Suprapubic skin (tissue), 4 donors: ENCODE measurements at regions not wholly inside any gene's neighbourhood (a gene's known extent, or its start where the extent isn't known, plus 50 kb on each side); places are given as distances from the start of the nearest gene placed in this dataset.

Experiments
- CTCF ChIP-seq, 2 donors: fragments of 200-600 bp in 1 of 2; fragments of 450-650 bp in 1 of 2; sonication (generic) in 1 of 2; IDR thresholded peaks; one replicate each; pipeline ENCODE4 v1.5.1; 2016 to 2019; ENCODE audit warnings: antibody characterized with exemption in 2 of 2, mild to moderate bottlenecking in 1 of 2, moderate library complexity in 1 of 2
- EP300 ChIP-seq: sonication (generic); formaldehyde crosslinking; IDR thresholded peaks from one replicate; pipeline ENCODE4 v1.6.1; 2017; ENCODE audit warnings: antibody characterized with exemption
- POLR2A ChIP-seq, 2 donors: fragments of 450-650 bp; IDR thresholded peaks; one replicate each; pipeline ENCODE4 v1.6.1; 2017; ENCODE audit warnings: antibody characterized with exemption in 2 of 2, mild to moderate bottlenecking in 2 of 2, moderate library complexity in 2 of 2
- POLR2AphosphoS5 ChIP-seq, 3 donors: sonication (generic); formaldehyde crosslinking; IDR thresholded peaks; one replicate each; pipeline ENCODE4 v1.6.1; 2017; ENCODE audit warnings: antibody characterized with exemption in 3 of 3

DNA sequence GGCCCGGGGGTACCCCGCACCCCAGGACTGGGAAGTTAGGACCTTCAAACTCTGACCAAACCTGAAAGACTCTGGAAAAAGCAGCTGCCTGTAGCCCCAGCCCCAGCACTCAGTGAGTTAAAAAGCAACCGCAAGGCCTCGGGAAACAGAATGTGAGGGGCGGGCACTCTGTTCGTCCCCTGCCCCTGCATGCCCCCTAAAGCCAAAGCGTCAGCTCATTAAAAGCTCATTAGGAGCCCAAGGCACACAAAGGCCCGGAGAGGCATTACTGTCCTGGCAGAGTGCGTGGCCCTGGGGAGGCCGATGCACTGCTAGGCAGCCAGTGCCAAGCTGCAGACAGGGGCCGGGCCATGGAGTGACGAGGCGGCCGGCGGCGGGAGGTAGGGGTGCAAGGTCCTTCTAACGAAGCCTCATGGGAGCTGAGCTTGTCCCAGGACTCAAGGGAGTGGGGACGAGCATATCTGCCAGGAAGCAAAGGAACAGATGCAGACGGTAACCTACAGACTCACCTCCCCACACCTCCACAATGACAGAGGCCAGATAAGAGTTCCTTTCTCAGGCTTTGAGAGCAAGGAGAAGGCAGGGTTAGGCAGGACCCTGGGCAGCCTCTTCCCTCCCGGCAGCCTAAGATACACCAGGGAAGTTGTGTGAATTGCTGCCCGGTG, 116.8 kb downstream of the ENGASE start:
- TF ChIP-seq POLR2AphosphoS5 (IDR thresholded peaks at IDR 0.05) (no peak), EP300 (no peak), CTCF (IDR thresholded peaks at IDR 0.05) (no peak), POLR2A (IDR thresholded peaks at IDR 0.05) (no peak)
